Gastroesophageal sphincter (tissue), 3 donors: ENCODE measurements at regions not wholly inside any gene's neighbourhood (a gene's known extent, or its start where the extent isn't known, plus 50 kb on each side); places are given as distances from the start of the nearest gene placed in this dataset.
"Not testable (repeated sequence)": the region's sequence is repeated elsewhere in the genome, so short reads cannot be mapped to it uniquely, and the experiment has no call there.

Experiments used
- EP300 ChIP-seq: sonication (generic); formaldehyde crosslinking; IDR thresholded peaks from one replicate; pipeline ENCODE4 v1.6.1; 2017; ENCODE audit warnings: antibody characterized with exemption, mild to moderate bottlenecking
- POLR2A ChIP-seq, 2 donors: fragments of 450-650 bp; IDR thresholded peaks; one replicate each; pipeline ENCODE4 v1.6.1; 2017; ENCODE audit warnings: antibody characterized with exemption in 2 of 2, mild to moderate bottlenecking in 2 of 2, moderate library complexity in 1 of 2
- POLR2AphosphoS5 ChIP-seq: sonication (generic); formaldehyde crosslinking; IDR thresholded peaks from one replicate; pipeline ENCODE4 v1.6.1; 2017; ENCODE audit warnings: antibody characterized with exemption
- TF ChIP-seq, protein P1 (sequence below), 4 experiments: fragments of 200-600 bp in 2 of 4; fragments of 450-650 bp in 2 of 4; sonication (generic) in 1 of 4; IDR thresholded peaks; one replicate each; pipeline ENCODE4 v1.5.1; 2017 to 2019; ENCODE audit warnings: antibody characterized with exemption in 4 of 4, mild to moderate bottlenecking in 2 of 4, moderate library complexity in 2 of 4

- not testable (repeated sequence) for TF ChIP-seq POLR2AphosphoS5; EP300; POLR2A (IDR thresholded peaks at IDR 0.05)
- TF ChIP-seq, protein P1, sequence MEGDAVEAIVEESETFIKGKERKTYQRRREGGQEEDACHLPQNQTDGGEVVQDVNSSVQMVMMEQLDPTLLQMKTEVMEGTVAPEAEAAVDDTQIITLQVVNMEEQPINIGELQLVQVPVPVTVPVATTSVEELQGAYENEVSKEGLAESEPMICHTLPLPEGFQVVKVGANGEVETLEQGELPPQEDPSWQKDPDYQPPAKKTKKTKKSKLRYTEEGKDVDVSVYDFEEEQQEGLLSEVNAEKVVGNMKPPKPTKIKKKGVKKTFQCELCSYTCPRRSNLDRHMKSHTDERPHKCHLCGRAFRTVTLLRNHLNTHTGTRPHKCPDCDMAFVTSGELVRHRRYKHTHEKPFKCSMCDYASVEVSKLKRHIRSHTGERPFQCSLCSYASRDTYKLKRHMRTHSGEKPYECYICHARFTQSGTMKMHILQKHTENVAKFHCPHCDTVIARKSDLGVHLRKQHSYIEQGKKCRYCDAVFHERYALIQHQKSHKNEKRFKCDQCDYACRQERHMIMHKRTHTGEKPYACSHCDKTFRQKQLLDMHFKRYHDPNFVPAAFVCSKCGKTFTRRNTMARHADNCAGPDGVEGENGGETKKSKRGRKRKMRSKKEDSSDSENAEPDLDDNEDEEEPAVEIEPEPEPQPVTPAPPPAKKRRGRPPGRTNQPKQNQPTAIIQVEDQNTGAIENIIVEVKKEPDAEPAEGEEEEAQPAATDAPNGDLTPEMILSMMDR (IDR thresholded peaks at IDR 0.05), result not testable (repeated sequence)
Observed at GRCh38 chr1:181893150-181893549, 168.4 kb downstream of the ZNF648 start.
